ENCODE measurements at regions not wholly inside any gene's neighbourhood (a gene's known extent, or its start where the extent isn't known, plus 50 kb on each side); places are given as distances from the start of the nearest gene placed in this dataset.

DNA sequence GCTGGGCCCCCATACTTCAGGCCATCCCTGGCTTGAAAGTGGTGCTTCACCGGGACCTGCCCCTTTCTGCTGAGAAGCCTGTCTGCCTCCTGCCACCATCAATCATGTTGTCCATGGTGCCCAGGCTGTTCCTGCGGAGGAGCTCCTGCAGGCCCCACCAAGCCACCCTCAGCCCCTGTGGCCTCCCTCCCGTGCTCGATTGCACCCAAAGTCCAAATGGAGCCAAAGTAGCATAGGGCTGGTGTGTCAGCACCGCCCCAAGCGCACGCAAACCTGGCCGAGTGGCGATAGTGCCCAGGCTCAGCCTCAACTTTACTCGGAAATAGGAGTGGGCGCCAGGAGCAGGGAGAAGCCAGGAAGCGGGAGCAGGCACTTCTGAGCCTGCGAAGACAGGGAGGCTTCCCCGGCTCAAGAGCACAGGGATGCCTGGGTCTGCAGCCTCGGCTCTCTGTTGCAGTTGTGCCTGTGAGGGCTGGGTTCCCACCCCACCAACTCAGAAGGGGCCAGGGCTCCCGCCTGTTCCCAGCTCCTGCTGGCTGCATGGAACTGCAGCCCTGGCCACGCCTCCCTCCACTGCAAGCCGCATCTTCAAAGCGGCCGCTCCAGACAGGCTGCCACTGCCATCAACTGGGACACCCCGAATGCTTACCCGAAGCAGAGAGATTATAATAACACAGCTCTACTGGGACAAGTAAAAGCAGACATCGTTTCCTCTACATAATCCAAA, 203.0 kb downstream of the ARRDC4 start:
- in situ Hi-C loops (cut with MboI) (no loop called here), intact Hi-C loops (cut with micrococcal nuclease) (no loop called here)
- ChIA-PET POLR2A (no interaction called here), CTCF (ENCODE audit: low intra/inter-chr PET ratio) (no interaction called here)
- TF ChIP-seq ZNF584 (CRISPR knock-in tag; IDR thresholded peaks at IDR 0.05; ENCODE audit: low read depth) (no peak), HMG20B (CRISPR knock-in tag; IDR thresholded peaks at IDR 0.05) (no peak), CXXC5 (CRISPR knock-in tag; IDR thresholded peaks at IDR 0.05) (no peak), HDAC3 (IDR thresholded peaks at IDR 0.05; ENCODE audit: borderline replicate concordance, partially characterized antibody) (no peak), NR2F6 (CRISPR knock-in tag; IDR thresholded peaks at IDR 0.05) (no peak), EZH2 (IDR thresholded peaks at IDR 0.05; ENCODE audit: borderline replicate concordance, low read depth, low read length) (no peak), TCF3 (CRISPR knock-in tag; IDR thresholded peaks at IDR 0.05) (no peak), NCOR1 (IDR thresholded peaks at IDR 0.05) (no peak), RFX5 (IDR thresholded peaks at IDR 0.05; ENCODE audit: low read depth, low read length) (no peak), ZFPM2 (CRISPR knock-in tag; IDR thresholded peaks at IDR 0.05) (no peak), ZNF175 (CRISPR knock-in tag; IDR thresholded peaks at IDR 0.05; ENCODE audit: low read depth) (no peak)
- TF ChIP-seq, protein P1, sequence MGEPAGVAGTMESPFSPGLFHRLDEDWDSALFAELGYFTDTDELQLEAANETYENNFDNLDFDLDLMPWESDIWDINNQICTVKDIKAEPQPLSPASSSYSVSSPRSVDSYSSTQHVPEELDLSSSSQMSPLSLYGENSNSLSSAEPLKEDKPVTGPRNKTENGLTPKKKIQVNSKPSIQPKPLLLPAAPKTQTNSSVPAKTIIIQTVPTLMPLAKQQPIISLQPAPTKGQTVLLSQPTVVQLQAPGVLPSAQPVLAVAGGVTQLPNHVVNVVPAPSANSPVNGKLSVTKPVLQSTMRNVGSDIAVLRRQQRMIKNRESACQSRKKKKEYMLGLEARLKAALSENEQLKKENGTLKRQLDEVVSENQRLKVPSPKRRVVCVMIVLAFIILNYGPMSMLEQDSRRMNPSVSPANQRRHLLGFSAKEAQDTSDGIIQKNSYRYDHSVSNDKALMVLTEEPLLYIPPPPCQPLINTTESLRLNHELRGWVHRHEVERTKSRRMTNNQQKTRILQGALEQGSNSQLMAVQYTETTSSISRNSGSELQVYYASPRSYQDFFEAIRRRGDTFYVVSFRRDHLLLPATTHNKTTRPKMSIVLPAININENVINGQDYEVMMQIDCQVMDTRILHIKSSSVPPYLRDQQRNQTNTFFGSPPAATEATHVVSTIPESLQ (CRISPR knock-in tag; IDR thresholded peaks at IDR 0.05) = no peak
- TF ChIP-seq, protein P2, sequence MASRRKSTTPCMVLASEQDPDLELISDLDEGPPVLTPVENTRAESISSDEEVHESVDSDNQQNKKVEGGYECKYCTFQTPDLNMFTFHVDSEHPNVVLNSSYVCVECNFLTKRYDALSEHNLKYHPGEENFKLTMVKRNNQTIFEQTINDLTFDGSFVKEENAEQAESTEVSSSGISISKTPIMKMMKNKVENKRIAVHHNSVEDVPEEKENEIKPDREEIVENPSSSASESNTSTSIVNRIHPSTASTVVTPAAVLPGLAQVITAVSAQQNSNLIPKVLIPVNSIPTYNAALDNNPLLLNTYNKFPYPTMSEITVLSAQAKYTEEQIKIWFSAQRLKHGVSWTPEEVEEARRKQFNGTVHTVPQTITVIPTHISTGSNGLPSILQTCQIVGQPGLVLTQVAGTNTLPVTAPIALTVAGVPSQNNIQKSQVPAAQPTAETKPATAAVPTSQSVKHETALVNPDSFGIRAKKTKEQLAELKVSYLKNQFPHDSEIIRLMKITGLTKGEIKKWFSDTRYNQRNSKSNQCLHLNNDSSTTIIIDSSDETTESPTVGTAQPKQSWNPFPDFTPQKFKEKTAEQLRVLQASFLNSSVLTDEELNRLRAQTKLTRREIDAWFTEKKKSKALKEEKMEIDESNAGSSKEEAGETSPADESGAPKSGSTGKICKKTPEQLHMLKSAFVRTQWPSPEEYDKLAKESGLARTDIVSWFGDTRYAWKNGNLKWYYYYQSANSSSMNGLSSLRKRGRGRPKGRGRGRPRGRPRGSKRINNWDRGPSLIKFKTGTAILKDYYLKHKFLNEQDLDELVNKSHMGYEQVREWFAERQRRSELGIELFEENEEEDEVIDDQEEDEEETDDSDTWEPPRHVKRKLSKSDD (conservative IDR thresholded peaks at IDR 0.05; ENCODE audit: low read length) = no peak
- TF ChIP-seq, protein P3, sequence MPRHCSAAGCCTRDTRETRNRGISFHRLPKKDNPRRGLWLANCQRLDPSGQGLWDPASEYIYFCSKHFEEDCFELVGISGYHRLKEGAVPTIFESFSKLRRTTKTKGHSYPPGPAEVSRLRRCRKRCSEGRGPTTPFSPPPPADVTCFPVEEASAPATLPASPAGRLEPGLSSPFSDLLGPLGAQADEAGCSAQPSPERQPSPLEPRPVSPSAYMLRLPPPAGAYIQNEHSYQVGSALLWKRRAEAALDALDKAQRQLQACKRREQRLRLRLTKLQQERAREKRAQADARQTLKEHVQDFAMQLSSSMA (CRISPR knock-in tag; IDR thresholded peaks at IDR 0.05) = no peak
- TF ChIP-seq, protein P4, sequence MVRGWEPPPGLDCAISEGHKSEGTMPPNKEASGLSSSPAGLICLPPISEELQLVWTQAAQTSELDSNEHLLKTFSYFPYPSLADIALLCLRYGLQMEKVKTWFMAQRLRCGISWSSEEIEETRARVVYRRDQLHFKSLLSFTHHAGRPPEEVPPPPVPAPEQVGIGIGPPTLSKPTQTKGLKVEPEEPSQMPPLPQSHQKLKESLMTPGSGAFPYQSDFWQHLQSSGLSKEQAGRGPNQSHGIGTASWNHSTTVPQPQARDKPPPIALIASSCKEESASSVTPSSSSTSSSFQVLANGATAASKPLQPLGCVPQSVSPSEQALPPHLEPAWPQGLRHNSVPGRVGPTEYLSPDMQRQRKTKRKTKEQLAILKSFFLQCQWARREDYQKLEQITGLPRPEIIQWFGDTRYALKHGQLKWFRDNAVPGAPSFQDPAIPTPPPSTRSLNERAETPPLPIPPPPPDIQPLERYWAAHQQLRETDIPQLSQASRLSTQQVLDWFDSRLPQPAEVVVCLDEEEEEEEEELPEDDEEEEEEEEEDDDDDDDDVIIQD (CRISPR knock-in tag; IDR thresholded peaks at IDR 0.05) = no peak
- no peaks in the 10 kb centered on the region for H3K9me3 ChIP-seq (replicated peaks; ENCODE audit: control insufficient read depth, insufficient read depth, low read depth, low read length)
- H3K9me1 ChIP-seq (ENCODE audit: control insufficient read depth, insufficient read depth, low read length) = no peaks in the 10 kb centered on the region
- FAIRE-seq (no peak), DNase-seq (ENCODE audit: extremely low read depth in 1 of 4, low spot score in 3 of 4) (no peak), ATAC-seq (no peak)
- H3K4me1 ChIP-seq (replicated peaks in 1 of 2; ENCODE audit: control insufficient read depth in 2 of 2, insufficient read depth in 2 of 2, low read length in 2 of 2) = peaks cover 0 to 6% of the 10 kb centered on the region in 2 experiments; a peak in 1 of 5 replicates
- H3K36me3 ChIP-seq (ENCODE audit: control insufficient read depth, insufficient read depth, low read length) = no peaks in the 10 kb centered on the region
- H3K9ac ChIP-seq (ENCODE audit: insufficient read depth in 1 of 2, low read depth in 2 of 2, low read length in 2 of 2) = no peak overlapping the region; a peak in 1 of 4 replicates
- H4K20me1 ChIP-seq (replicated peaks; ENCODE audit: control insufficient read depth, insufficient read depth, low read length) = no peaks in the 10 kb centered on the region
- no peak overlapping the region for H3K4me3 ChIP-seq
- H3K79me2 ChIP-seq (ENCODE audit: control insufficient read depth, insufficient read depth, low read length) = no peaks in the 10 kb centered on the region
- H3K4me2 ChIP-seq (ENCODE audit: insufficient read depth, low read length) = no peak overlapping the region
- H3K27ac ChIP-seq (ENCODE audit: extremely low read depth, low read depth, low read length) = no peak overlapping the region
- WGBS (ENCODE audit: insufficient coverage, low coverage, missing lambda C conversion rate) = under 1% methylated on average over 23 of the region's 23 CpGs
- no peak overlapping the region for H2AFZ ChIP-seq (ENCODE audit: low read depth, low read length)
- BruUV-seq (replicated peaks) = no TSS peak
- peaks cover 4 to 26% of the 10 kb centered on the region in 2 experiments; a peak in 2 of 5 replicates for H3K27me3 ChIP-seq (ENCODE audit: control insufficient read depth in 2 of 2, insufficient read depth in 2 of 2, low read length in 2 of 2)
